NCI-H524 treated with DMSO at 0.1 percent for 48 hours (cell line): ENCODE measurements at regions not wholly inside any gene's neighbourhood (a gene's known extent, or its start where the extent isn't known, plus 50 kb on each side); places are given as distances from the start of the nearest gene placed in this dataset.

Experiments
- DNase-seq: peaks from one replicate; lab custom pipeline; 2025; lab: John Stamatoyannopoulos, UW

DNA sequence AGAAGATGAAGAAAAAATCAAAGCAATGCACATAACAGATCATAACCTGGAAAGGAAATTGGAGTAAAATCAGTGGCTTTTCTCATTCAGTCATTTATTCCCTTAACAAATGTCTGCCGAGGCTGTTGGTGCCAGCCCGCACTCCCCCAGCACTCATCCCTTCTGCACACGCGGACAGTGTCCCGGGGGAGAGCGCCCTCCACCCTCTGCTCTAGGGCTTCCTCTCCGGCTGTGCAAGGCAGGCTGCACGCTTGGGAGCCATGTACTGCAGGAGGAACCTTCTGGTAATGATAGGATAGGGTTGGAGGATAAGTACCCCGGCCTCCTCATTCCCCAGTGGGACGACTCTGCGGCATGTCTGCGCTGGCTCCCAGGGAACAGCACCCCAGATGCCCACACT lies 134.5 kb downstream of the PAX1 start:
- DNase-seq = no peak

GRCh38 chr20:21836346-21836745 lies 130.9 kb downstream of the PAX1 start:
- no peak for DNase-seq

DNA sequence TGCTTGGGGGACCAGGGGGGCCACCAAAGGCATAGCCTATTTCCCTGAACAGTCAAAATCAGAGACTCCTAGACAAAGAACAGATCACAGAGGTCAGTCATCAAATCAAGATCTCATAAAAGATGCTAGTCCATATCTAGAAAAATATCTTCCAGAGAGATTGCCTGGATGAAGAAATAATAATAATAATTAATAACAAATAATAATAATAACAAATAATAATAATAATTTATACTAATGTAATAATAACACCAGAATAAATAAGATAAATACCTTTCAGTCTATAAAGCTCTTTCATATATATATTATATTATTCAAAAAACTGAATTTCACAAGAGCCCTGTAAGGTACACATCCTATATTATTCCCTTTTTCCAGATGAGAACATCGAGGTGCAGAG lies 129.6 kb downstream of the PAX1 start:
- DNase-seq = no peak

DNA sequence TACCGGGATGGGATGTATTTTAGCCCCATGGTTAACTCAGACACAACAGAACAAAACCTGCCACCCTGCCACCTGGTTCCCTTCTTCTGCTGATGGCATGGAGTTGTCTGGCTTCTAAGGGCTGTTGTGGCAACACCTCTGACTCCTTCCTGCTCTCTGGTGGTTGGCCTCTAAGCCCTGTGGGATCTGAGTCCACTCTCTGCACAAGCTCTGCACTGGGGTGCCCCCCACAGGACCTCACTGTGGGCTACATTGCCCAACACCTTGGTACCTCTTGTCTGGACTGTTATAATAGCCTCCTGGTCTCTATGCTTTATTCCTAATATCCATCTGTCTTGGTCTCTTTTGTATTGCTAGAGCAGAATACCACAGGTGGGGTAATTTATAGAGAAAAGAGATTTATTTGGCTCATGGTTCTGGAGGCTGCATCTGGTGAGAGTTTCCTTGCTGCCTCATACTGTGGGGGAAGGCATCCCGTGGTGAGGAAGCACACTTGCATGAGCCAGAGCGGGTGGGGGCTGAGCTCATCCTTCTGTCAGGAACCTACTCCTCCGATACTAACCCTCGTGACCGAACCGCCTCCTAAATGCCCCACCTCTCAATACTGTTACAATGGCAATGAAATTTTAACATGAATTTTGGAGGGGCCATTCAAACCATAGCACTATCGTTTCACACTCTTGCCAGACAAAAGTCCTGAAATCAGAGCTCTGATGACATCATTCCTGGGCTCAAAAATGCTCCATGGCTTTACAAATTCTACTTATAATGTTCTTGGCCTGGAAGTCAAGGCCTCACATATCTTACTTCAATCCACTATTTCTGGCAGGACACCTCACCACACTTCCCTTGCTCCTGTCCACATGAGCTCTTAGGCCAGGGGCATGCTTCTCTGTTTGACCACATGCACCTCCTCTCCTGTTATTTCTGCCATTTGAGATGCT lies 127.2 kb downstream of the PAX1 start:
- DNase-seq = no peak

GRCh38 chr20:21826976-21827375 lies 121.5 kb downstream of the PAX1 start:
- DNase-seq = no peak

- DNase-seq = no peak
Measured at GRCh38 chr20:21821358-21821757, 115.9 kb downstream of the PAX1 start.

GRCh38 chr20:21820688-21821087 lies 115.2 kb downstream of the PAX1 start:
- DNase-seq = no peak

GRCh38 chr20:21820045-21820444 lies 114.6 kb downstream of the PAX1 start:
- DNase-seq = no peak

- DNase-seq = no peak
Measured at GRCh38 chr20:21812379-21812778, 106.9 kb downstream of the PAX1 start.

DNA sequence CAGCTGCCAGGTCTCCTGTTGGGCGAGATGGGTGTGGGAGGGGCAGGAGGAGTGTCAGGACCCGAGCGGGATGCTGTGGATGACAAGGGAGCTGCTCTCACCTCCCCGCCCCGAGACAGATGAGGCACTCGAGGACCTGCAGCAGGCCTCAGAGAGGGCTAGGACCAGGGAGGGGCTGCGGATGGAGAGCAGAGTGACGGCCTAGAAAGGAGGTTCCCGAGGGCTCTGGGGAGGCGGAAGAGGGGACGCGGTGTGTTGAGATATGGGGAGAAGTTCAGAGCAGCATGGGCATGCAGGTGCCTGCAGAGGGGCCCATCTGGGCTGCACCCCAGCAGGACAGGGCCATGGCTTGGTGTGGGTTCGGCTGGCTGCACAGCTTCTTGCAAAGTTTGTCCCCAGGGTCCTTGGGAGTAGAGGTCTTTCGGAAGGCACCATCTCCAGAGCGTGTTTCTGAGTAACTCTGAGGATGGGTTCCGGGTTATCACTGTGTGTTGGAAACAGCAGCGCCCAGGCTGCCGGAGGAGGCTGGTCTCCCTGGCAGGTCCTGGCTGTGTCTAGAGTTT lies 104.6 kb downstream of the PAX1 start:
- no peak for DNase-seq

GRCh38 chr20:21808863-21809664 lies 103.6 kb downstream of the PAX1 start:
- no peak for DNase-seq

GRCh38 chr20:21808139-21808538 lies 102.7 kb downstream of the PAX1 start:
- no peak for DNase-seq

DNA sequence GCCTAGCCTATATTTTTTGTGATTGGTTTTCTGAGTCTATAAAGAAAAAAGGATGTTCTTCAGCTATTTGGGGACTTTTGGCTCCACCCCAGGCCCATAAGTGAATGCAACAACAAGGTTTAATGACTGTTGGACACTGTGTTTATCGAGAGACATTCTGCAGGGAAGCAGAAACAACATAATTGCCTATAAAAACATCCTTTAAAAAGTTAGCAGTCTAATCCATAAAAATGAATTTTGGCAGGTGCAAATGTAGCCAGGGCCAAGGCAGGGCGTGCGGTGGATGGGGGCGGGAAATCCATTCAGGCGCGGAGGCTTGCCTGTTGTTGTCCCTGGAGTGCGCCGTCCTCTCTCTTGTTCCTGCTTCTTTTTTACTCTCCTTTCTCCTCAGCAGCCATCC lies 99.3 kb downstream of the PAX1 start:
- DNase-seq = no peak

DNA sequence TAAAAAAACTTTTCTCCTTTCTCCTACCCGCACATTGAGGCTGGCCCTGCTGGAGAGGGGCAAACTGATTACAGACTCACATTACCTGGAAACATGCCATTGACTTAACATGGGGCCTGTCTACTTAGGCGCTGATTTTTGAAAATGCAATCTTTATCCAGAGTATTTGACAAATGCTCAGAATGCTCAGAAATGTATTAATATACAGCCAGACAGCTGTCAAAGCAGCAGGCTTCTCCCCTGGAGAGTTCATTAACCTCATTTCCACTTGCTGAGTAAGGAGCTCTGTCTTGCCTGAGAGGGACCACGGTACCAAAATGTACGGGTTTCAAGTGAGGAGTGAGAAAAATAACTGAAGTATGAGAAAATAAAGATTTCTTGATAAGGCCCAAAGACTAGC lies 95.7 kb downstream of the PAX1 start:
- no peak for DNase-seq

DNA sequence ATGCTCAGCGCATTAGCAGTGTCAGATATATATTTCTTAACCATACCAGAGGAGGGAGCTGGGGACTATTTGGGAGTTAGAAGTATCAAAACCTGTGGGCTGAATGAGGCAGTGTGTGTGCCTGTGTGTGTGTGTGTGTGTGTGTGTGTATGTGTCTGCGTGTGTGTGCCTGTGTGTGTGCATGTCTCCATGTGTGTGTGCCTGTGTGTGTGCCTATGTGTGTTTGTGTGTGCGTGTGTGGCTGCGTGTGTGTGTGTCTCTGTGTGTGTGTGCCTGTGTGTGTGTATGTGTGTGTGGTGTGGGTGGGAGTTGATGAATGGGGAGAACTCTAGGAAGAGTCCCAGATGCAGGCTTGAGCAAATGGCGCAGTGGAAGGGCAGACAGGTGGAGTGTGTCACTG lies 92.9 kb downstream of the PAX1 start:
- DNase-seq = no peak

DNA sequence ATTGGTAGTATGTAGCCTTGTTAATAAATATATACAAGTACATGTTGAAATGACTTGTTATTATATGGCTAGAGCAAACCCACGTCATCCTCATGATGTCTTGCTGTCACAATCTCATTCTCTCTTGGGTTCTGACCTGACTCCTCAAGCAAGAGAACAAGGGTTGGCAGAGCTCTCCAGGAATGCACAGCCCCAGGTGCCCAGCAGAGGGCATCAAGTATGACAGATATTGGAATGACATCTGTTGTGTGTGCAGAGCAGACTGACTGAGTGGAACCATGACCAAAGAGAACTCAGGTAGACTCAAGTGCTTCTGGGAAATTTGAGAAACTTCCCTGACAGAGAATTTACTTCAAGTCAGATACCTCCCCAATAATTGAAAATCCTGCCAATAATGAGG lies 90.6 kb downstream of the PAX1 start:
- no peak for DNase-seq

DNA sequence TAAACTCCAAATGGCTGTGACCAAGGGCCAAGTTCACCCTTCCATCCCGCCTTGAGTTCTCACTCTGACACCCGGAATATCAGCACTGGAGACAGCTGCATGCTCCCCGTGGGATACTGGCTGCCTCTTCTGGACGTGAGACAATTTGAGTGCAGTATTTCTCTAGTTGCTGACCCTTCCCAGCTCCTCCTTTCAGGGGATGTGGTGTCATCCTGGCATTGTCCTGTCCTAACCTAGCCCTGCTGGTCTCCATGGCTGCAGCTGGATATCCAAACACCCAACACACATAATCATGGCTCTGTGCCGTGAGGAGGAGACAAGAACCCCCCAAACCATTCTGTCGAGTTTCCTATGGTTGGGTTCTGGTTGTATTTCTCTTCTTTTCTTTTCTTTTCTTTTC lies 82.6 kb downstream of the PAX1 start:
- DNase-seq = no peak

DNA sequence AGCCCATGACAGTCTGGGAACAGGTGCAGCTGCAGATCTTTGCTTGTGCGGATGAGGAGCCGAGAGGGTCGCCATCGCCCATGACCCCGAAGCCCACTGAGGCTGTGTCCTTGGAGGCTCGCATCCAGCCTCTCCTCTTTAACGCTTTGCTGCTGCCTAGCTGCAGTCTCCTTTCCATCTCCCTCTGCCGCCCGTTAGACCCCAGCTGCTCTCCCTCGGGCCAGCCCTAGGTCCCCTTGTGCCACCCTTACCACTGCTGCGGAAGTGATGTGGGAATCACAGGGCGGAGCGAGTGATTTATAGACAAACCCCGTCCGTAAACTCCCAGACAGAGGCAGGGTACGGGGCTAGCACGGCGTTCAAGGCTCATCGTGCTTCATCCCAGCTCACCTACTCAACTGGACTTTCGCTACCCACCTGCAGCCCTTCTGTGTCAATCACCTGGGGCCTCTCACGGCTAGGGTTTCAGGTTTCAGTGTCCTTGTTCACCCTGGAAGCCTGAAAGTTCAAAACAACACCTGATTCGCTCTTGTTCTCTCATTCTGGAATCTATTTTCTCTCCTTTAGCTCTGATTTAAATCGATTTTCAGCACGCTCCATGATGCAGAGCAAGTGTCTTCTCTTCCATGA lies 76.1 kb downstream of the PAX1 start:
- DNase-seq = no peak

- no peak for DNase-seq
Measured at GRCh38 chr20:21780528-21780927, 75.1 kb downstream of the PAX1 start.
